Activated T-helper 1 cell treated with Interleukin-2 at 50 U/mL for 16 hours (primary cell): ENCODE measurements at regions not wholly inside any gene's neighbourhood (a gene's known extent, or its start where the extent isn't known, plus 50 kb on each side); places are given as distances from the start of the nearest gene placed in this dataset.
"Not testable (repeated sequence)": the region's sequence is repeated elsewhere in the genome, so short reads cannot be mapped to it uniquely, and the experiment has no call there.

Experiments used
- DNase-seq: peaks from one replicate; pipeline ENCODE4 v3.0.0-alpha.2; 2020; ENCODE audit warnings: low read depth

DNA sequence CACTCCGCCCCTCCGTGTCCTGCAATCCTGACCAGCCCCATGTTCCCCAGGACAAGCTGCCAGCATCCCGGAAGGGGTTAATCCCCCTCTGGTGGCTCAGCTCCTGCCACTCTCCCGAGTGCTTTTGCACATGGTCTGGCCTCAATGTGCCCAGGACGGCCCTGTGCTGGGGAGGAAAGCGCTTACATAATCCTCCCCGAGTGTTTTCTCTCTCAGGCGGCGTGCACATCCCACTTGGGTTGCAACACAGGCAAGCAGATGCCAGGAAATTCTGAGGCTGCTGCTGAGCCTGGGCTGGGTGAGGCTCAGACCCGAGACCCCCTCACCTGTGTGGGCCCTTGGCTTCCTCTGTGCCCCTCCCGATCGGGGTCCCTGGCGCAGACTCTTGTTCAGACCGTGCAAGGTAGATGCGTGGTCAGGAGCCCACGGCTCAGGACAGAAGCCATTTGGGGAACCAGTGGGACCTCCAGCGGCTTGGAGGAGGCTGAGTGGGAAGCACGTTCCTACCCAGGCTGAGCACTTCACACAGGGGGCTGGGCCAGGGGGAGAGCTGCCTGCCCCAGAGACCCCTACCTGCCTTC lies 144.7 kb downstream of the LAT start:
- DNase-seq = not testable (repeated sequence)

DNA sequence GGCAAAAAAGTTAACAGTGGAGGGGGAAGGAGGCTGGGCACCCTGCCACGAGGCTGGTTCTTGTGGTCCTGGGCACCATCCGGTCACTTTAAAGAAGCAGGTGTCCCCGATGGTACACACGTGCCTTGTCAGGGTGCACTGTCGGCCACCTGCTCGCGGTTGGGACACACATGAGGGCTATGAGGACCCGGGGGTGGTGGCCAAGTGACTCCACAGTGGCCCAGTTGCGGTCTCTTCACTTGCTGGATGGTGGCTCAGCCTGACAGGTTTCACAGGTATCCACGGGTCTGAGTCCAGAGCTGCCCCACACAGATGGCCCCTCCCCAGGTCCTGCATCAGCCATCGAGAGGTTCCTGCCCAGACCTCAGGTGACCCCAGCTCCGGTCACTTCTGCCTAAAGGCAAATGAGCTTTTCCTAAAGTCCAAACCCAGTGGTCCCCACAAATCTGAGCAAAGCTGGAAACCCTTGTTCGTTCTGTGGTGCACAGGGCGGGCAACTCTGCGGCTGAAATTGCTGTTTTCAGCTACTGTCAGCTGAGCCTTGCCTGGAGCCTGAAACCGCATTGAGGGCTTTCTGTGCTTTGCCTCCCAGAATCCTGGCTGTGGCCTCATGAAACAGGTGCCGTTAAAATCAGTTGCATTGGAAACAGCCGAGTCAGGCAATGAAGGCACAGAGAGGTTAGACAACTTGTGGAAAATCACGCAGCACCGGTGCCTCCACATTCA lies 144.0 kb downstream of the LAT start:
- not testable (repeated sequence) for DNase-seq

DNA sequence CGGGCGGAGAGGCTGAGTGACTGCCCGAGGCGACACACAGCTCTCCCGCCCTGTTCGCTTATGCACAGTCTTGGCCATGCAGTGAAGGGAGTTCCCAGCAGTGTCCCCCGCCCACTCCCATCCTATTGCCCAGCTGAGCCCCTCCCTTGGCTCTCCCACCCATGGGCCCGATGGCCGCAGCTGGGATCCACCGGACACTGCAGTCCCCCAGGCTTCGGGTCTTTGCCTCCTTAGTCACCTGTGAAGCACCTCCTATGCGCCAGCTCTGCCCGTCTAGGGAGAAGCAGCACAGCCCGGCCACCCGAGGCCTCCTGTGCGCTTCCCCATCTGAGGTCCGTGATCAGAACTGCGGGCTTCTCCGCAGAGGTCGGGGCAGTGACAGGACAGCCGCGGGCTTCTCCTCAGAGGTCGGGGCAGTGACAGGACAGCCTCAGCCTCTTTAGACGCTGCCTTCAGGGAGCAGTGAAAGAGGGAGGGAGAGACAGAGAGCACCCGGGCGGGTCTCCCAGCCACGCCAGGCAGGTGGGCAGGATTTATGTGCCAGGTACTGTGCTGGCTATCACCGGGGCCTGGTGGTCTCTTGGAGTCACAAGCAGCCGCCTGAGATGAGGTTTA lies 143.1 kb downstream of the LAT start:
- DNase-seq = not testable (repeated sequence)

DNA sequence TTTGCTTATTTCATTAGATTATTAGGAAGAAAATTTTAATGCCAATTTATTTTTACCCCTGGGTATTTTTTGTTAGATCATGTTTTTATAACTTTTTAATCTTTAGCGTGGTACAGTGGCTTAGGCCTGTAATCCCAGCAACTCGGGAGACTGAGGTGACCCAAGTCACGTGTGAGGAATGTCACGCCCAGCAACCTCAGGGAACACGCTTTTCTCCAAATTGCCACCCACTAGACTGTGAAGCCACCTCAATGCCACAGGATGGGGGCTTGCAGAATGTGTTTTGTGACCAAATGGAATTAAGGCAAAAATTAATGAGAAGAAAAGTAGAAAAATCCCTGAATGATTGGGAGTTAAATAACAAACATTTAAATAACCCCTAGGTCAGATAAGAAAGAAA lies 141.8 kb downstream of the LAT start:
- DNase-seq = no peak

DNA sequence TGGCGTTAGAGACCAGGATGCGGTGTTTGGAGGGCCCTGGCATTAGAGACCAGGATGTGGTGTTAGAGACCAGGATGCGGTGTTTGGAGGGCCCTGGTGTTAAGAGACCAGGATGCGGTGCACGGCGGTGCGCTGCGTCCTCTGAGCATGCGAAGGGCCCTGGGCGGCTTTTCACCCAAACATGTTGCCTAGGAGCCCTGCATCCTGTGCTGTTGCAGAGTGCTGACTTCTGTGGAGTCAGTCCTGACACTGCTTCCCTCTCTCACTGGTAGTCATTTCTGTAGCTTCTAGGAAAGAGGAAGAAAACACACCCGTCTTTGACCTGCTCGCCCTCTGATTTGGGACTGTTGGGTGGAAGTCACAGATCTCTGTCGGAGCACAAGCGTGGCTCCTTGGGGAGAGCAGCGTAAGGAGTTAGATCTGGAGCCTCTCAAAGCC lies 141.2 kb downstream of the LAT start:
- DNase-seq = no peak

DNA sequence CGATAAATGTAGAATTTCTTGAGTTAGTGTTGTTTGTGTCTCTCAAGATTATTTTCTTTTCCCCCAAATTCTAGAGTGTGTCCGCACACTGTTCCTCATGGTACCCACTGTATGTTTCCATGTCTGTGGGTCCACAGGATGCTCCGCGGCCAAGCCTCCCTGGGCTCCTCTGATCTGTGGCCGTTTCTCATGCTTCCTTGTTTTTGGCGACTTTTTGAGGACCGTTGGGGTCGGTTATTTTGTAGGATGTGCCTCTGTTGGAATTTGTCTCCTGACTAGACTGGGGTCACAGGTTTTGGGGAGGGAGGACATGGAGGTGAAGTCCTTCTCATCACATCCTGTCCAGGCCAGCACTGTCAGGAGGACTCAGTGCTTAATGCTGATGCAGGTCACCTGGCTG lies 140.0 kb downstream of the LAT start:
- no peak for DNase-seq

DNA sequence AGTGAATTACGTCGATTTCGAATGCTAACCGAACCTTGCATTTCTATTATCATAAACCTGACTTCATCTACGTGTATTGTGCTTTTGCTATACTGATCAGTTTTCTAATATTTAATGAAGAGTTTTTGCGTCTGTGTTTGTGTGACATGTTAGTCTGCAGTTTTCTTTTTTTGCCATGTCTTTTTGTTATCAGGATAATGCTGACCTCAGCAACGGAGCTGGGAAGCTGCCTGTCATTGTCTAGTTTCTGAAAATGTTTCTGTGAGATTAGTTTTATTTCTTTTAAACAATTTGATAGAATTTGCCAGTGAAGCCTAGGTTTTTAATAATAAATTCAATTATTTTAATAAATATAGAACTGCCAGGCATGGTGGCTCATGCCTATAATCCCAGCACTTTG lies 139.3 kb downstream of the LAT start:
- not testable (repeated sequence) for DNase-seq

DNA sequence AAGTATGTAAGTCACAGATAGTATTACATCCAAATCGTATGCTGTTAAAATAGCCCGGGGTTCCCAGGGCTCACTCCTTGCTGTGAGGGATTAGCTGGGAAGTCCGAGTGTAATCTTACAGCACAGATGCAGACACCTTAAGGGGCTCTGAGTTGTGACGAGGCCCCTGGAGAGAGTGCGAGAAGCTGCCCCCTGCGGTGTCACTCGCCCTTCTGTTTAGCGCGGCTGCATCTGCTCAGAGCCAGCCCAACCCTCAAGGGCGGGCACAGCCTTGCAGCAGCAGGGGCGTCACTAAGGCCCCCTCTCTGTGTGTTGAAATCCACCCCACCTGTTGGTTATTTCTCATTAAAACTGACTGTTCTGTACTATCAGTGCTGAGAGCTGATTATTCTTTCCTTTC lies 135.8 kb downstream of the LAT start:
- DNase-seq = not testable (repeated sequence)

DNA sequence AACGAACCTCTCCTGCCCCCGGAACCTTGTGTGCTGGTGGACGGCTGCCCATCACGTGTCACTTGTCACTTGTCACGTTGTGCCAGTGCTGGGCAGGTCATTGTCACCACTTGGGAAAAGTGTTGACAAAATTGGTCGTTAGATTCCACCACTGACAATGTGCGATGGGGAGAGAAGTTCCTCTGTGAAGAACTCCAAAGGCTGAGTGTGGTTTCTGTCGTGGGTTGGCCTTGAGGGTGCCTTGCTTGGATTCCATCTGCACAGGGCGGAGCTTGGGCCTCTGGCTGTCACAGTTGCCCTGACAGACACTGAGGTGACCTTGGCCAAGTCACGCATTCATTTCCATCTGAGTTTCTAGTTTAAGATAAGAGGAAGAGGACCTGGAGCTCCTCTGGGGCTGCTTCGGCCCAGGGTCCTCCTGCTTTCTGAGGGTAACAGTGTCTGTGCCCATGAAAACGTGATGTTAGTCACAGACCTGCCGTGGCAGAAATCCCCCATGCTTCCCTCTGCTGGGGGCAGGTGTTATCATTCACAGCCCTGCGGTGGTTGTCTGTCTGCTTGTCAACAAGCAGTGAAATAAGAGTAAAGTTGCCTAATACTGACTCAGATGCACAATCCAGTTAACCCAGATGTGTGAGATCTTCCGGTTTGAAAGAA lies 133.6 kb downstream of the LAT start:
- not testable (repeated sequence) for DNase-seq

DNA sequence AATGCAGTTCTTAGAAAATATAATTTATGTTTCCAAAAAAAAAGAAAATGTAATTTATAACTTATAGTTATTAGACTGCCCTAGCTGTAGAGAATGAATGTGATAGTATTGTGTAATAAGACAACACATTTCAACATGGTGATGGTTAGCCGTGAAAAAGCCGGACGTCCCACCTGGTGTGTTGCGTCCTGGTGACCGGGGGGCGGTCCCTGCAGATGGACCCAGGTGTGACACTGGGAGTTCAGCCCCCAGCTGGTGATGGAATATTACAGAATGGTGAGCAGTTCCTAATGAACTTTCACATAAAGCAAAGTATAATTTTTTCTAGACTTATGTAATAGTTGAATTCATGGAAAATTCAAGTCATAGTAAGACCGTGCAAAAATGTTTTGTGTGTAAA lies 132.8 kb downstream of the LAT start:
- no peak for DNase-seq

DNA sequence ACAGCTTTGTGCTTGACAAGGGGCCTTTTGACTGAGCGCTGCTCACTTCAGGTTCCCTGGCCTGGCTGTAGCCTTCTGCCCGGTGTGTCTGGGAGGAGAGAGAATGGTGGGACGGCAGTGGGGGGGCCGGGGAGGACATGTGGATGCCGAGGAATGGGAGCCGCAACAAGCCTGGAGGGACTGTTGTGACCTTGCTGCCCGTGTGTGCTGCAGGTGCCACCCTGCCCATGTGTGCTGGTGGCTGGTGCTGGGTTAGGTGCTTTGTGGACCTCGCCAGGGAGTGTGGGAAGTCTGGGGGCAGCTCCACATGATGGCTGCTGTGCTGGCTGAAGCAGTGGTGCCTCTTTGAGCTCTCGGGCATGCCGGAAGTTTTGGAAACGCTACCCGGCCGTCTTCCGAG lies 132.1 kb downstream of the LAT start:
- DNase-seq = no peak

DNA sequence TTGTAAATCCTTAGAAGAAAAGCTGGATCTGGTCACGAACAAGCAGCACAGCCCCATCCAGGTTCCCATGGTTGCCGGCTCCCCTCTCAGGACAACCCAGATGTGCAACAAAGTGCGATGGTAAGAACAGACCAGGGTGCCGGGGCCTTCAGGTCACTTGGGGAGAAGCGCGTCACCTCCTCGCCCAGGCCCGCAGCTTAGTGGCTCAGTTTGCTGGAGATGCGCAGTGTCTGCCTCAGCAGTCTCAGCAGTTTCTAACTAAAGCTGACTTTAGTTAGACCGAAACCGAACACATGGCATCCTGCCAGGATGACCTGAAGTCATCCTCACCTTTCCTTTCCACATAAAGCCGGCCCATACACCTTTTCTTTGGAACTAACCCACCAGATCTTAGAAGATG lies 131.4 kb downstream of the LAT start:
- not testable (repeated sequence) for DNase-seq

DNA sequence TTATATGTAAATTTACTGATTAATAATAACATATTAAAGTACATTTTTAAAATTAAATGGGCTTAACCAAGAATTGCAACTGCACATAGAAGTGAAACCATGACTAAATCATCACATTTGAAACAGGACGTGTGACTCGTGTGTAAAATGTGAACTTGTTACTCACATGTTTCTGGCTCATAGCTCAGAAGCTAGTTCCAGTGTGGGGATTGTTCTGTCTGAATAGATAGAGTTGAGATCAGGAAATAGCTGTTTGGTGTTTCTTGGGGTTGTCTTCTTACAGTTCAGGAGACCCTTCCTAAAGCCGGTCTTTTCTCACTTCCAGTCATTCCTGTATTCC lies 130.9 kb downstream of the LAT start:
- not testable (repeated sequence) for DNase-seq

DNA sequence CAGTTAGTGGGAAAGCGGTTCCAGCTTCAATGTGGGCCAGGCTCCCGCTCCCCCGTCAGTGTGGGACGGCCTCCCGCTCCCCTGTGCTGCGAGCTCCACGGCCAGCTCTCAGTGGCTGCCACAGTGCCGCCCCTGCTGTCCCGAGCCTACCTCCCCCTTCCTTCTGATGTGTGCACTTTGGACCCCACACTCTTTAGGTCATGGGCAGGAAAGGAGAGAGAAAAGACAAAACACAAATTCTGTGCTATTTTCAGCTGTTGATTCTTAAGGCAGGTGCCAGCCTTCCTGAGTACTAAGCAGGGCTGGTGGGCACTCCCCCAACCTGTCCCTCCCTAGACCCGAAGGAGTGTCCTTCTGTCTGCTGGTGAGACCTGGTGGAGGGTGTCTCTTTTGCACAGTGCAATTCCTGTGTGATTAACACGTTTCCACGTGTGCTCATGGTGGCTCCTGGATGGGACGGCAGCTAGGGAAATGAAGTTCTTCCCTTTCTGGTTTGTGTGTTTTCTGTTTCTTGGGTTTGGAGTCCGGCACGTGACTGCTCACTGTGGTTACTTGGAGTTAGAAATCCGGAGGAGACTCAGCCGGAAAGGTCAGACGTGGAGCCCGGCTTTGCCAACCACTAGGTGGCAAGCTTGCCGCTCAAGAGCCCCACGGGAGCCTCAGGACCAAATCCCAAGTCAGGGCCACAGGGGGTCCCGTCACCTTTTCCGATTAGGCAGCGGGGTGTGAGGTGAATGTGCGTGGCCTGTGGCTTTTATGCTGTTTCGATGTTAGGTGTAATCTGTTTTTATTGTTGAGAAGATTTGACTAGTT lies 130.3 kb downstream of the LAT start:
- not testable (repeated sequence) for DNase-seq

DNA sequence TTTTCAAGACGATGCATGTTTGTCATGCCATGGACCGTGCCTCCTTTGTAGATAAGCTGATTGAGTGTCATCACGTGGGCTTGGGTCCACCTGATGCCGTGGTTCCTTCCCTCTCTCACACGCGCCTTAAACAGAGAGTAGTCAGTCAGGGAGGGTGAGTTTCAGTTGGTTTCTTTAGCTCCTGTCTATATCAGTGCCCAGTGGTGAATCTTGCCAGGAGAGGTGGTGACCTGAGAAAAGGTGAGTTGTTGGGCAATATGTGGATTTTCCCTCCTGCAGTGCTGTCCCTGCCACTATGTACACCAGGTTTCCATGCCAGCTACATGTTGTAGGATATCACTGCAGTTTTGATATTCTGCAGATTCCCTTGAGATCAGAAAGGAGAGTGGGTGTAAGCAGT lies 129.7 kb downstream of the LAT start:
- no peak for DNase-seq

DNA sequence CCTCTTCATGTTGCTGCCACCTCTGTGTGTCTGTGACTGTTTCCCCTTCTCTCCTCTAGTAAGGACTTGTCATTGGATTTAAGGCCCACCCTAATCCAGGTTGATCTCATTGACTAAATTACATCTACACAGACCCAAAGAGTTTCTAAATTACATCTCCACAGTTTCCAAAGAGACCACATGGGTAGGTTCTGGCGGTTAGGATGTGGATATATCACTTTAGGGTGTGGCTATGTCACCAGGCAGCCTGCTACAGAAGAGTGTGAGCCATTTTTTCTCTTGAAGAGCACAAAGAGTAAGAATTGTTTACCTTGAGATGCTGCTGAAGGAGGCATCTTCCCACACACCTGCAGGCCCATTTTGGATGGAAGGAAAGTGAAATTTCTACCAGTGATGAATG lies 128.6 kb downstream of the LAT start:
- not testable (repeated sequence) for DNase-seq

DNA sequence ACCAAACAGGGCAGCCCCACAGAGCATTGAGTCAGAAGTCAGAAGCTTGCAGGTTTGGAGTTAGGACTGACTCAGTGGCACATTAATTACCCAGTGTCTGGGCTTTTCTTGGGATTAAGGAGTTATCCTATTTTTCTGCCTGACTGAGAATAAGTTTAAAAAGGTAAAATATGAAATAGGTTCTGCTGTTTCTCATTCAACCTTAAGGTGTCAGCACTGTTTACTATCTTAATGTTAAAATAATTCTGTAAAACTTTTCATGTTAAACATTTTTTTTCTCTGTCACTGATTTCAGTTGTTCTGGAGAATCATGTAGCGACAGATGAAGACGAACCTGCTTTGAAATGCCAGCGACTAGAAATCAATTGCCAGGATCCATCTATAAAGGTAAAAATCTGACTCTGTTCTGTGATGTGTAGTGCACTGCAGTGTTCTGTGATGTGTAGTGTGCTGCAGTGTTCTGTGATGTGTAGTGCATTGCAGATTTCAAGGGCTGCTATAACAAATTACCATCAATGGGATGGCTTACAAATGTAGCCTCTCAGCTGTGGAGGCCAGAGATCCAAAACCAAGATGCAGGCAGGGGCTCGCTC lies 128.0 kb downstream of the LAT start:
- no peak for DNase-seq

DNA sequence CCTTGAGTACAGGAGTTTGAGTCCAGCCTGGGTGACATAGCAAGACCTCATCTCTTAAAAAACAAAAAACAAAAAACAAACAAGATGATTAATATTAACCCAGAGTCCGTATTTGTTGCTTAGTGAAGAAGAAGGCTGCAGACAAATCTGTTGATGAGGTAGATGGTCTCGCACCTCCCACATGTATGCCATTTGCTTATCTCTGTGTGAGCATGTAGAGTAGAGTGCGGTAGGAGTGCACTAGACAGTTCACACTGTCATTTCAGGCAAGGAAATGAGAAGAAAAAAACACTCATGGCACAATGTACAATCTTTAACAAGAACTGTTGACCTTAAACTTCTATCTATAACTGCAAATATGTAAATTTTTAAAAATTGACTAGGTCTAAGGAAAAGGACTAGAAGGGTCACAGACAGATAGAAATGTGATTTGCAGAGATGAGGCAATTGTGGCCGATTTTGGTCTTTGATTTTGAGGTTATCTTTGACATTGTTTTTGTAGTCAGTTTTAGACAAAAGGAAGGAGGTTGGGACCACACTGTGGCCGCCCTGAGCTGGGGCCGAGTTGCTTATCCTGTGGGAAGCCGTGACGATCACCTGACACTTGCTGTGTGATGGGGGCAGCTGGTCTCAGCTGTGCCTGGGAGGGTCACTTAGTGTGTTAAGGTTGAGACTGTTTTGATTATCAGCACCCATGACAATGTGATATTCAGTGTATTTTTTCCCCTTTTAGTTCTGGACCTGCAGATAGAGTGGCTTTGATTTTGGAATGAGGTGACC lies 127.2 kb downstream of the LAT start:
- not testable (repeated sequence) for DNase-seq

DNA sequence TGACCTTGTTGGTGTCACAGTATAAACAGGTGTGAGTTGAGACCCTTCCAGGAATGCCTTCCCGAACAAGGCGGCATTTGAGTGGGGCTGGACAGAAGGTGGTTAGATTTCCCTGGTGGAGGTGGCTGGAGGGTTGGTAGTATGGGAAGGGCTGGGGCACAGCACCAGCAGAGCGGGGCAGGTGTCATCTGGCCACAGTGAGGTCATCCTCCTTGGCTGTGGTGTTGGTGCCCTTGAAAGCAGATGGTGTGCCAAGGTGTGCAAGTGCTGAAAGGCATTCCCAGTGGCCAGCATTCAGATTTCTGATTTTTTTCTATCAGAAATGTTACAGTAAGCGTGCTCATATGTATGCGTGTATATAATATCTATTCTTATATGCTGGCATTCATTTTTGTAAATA lies 126.6 kb downstream of the LAT start:
- DNase-seq = no peak

DNA sequence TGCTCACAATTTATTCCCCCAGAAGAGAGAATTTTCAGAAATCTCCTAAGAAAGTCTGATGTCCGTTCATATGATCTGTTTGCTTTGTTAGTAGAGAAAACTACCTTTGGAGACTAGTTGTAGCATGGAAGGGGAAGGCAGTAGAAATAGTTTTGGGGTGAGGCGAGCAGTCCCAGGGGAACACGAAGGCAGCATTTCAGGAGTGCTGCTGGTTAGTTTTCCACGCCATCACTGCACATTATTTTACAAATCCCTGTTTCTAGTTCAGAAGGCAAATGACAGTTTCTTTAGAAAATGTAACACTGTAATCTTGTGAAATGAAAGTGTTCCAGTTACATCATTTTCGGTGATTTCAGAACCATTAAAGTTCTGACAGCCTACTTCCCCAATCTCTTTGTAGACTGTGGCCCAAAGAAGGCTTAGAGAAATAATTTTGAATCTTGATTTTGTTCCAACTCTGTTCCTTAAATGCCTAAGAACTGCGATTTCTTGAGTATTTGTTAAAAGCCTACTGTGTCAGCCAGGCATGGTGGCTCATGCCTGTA lies 123.8 kb downstream of the LAT start:
- not testable (repeated sequence) for DNase-seq

DNA sequence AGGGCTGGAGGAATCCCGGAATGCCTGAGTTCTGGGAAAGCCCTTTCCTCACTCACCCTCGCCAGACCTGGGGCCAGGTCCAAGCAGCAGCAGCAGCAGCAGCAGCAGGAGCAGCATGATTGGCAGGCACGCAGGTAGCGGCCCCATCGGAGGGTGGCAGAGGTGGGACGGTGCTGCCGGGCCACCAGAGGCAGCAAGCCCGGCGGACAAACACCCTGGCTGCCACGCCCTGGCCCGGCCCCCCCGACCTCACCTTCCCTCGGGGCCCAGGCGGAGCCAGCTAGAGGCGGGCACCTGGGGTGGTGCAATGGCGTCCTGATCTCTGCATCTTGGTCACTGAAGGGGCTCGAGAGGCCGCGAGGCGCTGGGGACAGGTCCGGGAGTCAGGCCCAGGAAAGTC lies 122.4 kb downstream of the LAT start:
- no peak for DNase-seq
